GM19372 (cell line): ENCODE measurements at regions not wholly inside any gene's neighbourhood (a gene's known extent, or its start where the extent isn't known, plus 50 kb on each side); places are given as distances from the start of the nearest gene placed in this dataset.

Experiments
- ATAC-seq: cut with Tn5 transposase; IDR thresholded peaks from one replicate; pipeline ENCODE4 v1.9.1; 2021; ENCODE audit warnings: mild to moderate bottlenecking, low read depth, moderate library complexity; ENCODE audit not compliant: unreplicated experiment

GRCh38 chr13:107028751-107029150 is 460.8 kb upstream of the ARGLU1 start:
- no peak for ATAC-seq

- no peak for ATAC-seq
These were observed 458.1 kb upstream of the ARGLU1 start for GRCh38 chr13:107025991-107026390.

GRCh38 chr13:107023335-107023734 is 455.4 kb upstream of the ARGLU1 start:
- ATAC-seq: no peak

- ATAC-seq: no peak
These were observed 452.5 kb upstream of the ARGLU1 start for GRCh38 chr13:107020393-107020792.

GRCh38 chr13:107018285-107018684 is 450.3 kb upstream of the ARGLU1 start:
- ATAC-seq: no peak

- no peak for ATAC-seq
These were observed 438.7 kb upstream of the ARGLU1 start for GRCh38 chr13:107006661-107007060.

GRCh38 chr13:107005577-107005976 is 437.6 kb upstream of the ARGLU1 start:
- no peak for ATAC-seq

- ATAC-seq: no peak
These were observed 436.0 kb upstream of the ARGLU1 start for GRCh38 chr13:107003911-107004310.

- ATAC-seq: no peak
These were observed 430.7 kb upstream of the ARGLU1 start for GRCh38 chr13:106998664-106999063.

GRCh38 chr13:106997696-106998095 is 429.8 kb upstream of the ARGLU1 start:
- no peak for ATAC-seq

- no peak for ATAC-seq
These were observed 429.1 kb upstream of the ARGLU1 start for GRCh38 chr13:106996867-106997618.

- ATAC-seq: no peak
These were observed 422.7 kb upstream of the ARGLU1 start for GRCh38 chr13:106990594-106990993.

GRCh38 chr13:106989876-106990275 is 421.9 kb upstream of the ARGLU1 start:
- ATAC-seq: no peak

- no peak for ATAC-seq
These were observed 419.5 kb upstream of the ARGLU1 start for GRCh38 chr13:106987427-106987785.

- ATAC-seq: no peak
These were observed 418.9 kb upstream of the ARGLU1 start for GRCh38 chr13:106986687-106987426.

GRCh38 chr13:106986033-106986484 is 418.1 kb upstream of the ARGLU1 start:
- ATAC-seq: no peak

- no peak for ATAC-seq
These were observed 417.5 kb upstream of the ARGLU1 start for GRCh38 chr13:106985481-106985880.

GRCh38 chr13:106981051-106981450 is 413.1 kb upstream of the ARGLU1 start:
- no peak for ATAC-seq

- ATAC-seq: no peak
These were observed 399.5 kb upstream of the ARGLU1 start for GRCh38 chr13:106967391-106967790.

- no peak for ATAC-seq
These were observed 395.2 kb upstream of the ARGLU1 start for GRCh38 chr13:106963151-106963550.

GRCh38 chr13:106961651-106962050 is 393.7 kb upstream of the ARGLU1 start:
- ATAC-seq: no peak

- no peak for ATAC-seq
These were observed 393.3 kb upstream of the ARGLU1 start for GRCh38 chr13:106961216-106961615.
